ENCODE measurements at regions not wholly inside any gene's neighbourhood (a gene's known extent, or its start where the extent isn't known, plus 50 kb on each side); places are given as distances from the start of the nearest gene placed in this dataset.
"Not testable (repeated sequence)": the region's sequence is repeated elsewhere in the genome, so short reads cannot be mapped to it uniquely, and the experiment has no call there.

GRCh38 chr2:52423111-52423510 is 1344.5 kb upstream of the CHAC2 start:
- Histone ChIP-seq H3K4me3 (no peak overlapping the region), H3K36me3 (no peaks in the 10 kb centered on the region), H3K27me3 (no peaks in the 10 kb centered on the region), H3K9me3 (peaks cover 0 to 11% (median 0%) of the 10 kb centered on the region in 3 donors), H3K4me1 (no peaks in the 10 kb centered on the region), H3K27ac (no peak overlapping the region)
- 86 to 94% methylated on average over 1 of the region's 1 CpG for WGBS, 2 donors (ENCODE audit: low coverage in 1 of 2)
- ATAC-seq = no peak
- TF ChIP-seq POLR2A (IDR thresholded peaks at IDR 0.05) (no peak), EP300 (IDR thresholded peaks at IDR 0.05) (no peak), POLR2AphosphoS5 (IDR thresholded peaks at IDR 0.05) (no peak)
- TF ChIP-seq, protein P1, sequence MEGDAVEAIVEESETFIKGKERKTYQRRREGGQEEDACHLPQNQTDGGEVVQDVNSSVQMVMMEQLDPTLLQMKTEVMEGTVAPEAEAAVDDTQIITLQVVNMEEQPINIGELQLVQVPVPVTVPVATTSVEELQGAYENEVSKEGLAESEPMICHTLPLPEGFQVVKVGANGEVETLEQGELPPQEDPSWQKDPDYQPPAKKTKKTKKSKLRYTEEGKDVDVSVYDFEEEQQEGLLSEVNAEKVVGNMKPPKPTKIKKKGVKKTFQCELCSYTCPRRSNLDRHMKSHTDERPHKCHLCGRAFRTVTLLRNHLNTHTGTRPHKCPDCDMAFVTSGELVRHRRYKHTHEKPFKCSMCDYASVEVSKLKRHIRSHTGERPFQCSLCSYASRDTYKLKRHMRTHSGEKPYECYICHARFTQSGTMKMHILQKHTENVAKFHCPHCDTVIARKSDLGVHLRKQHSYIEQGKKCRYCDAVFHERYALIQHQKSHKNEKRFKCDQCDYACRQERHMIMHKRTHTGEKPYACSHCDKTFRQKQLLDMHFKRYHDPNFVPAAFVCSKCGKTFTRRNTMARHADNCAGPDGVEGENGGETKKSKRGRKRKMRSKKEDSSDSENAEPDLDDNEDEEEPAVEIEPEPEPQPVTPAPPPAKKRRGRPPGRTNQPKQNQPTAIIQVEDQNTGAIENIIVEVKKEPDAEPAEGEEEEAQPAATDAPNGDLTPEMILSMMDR (IDR thresholded peaks at IDR 0.05) = no peak

GRCh38 chr2:52416340-52416739 is 1351.3 kb upstream of the CHAC2 start:
- H3K9me3 ChIP-seq = peaks cover 0 to 11% (median 0%) of the 10 kb centered on the region in 3 donors
- H3K4me1 ChIP-seq = no peaks in the 10 kb centered on the region
- TF ChIP-seq POLR2A (IDR thresholded peaks at IDR 0.05) = no peak
- no peak for TF ChIP-seq POLR2AphosphoS5 (IDR thresholded peaks at IDR 0.05)
- TF ChIP-seq EP300 (IDR thresholded peaks at IDR 0.05) = no peak
- TF ChIP-seq, protein P1 (IDR thresholded peaks at IDR 0.05) = no peak
- no peaks in the 10 kb centered on the region for H3K36me3 ChIP-seq
- H3K27me3 ChIP-seq = no peaks in the 10 kb centered on the region
- ATAC-seq = no peak
- no peak overlapping the region for H3K4me3 ChIP-seq
- H3K27ac ChIP-seq = no peak overlapping the region

- no peaks in the 10 kb centered on the region for H3K27me3 ChIP-seq
- no peaks in the 10 kb centered on the region for H3K36me3 ChIP-seq
- H3K4me1 ChIP-seq = no peaks in the 10 kb centered on the region
- H3K4me3 ChIP-seq = no peak overlapping the region
- WGBS, 2 donors (ENCODE audit: low coverage in 1 of 2) = 41 to 44% methylated on average over 3 of the region's 3 CpGs
- ATAC-seq = no peak
- TF ChIP-seq EP300 (IDR thresholded peaks at IDR 0.05) = no peak
- TF ChIP-seq, protein P1 (IDR thresholded peaks at IDR 0.05) = no peak
- TF ChIP-seq POLR2A (IDR thresholded peaks at IDR 0.05) = no peak
- TF ChIP-seq POLR2AphosphoS5 (IDR thresholded peaks at IDR 0.05) = no peak
- peaks cover 0 to 4% (median 0%) of the 10 kb centered on the region in 3 donors for H3K9me3 ChIP-seq
- no peak overlapping the region for H3K27ac ChIP-seq
Observed at GRCh38 chr2:52414561-52415295, 1352.9 kb upstream of the CHAC2 start.

DNA sequence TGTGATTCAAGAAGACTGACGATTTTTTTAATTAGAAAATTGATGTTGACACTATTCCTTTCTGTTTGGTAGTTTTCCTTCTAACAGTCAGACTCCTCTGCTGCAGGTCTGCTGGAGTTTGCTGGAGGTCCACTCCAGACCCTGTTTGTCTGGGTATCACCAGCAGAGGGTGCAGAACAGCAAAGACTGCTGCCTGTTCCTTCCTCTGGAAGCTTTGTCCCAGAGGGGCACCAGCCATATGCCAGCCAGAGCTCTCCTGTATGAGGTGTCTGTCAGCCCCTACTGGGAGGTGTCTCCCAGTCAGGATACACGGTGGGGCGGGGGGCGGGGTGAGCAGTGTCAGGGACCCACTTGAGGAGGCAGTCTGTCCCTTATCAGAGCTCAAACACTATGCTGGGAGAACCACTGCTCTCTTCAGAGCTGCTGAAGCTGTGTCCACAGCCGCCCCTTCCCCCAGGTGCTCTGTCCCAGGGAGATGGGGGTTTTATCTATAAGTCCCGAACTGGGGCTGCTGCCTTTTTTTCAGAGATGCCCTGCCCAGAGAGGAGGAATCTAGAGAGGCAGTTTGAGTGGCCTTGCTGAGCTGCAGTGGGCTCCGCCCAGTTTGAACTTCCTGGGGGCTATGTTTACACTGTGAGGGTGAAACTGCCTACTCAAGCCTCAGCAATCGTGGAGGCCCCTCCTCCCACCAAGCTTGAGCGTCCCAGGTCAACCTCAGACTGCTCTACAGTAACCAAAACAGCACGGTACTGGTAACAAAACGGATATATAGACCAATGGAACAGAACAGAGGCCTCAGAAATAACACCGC is 1358.1 kb upstream of the CHAC2 start:
- not testable (repeated sequence) for H3K9me3 ChIP-seq, H3K27me3 ChIP-seq, H3K36me3 ChIP-seq, ATAC-seq, H3K4me1 ChIP-seq, H3K27ac ChIP-seq, H3K4me3 ChIP-seq
- WGBS, 2 donors (ENCODE audit: low coverage in 1 of 2) = 89% methylated on average over 4 of the region's 12 CpGs; no CpG with 5 or more reads in 1 of the 2 donors

- WGBS, 2 donors (ENCODE audit: low coverage in 1 of 2) = 40 to 44% methylated on average over 1 of the region's 1 CpG
- Histone ChIP-seq H3K4me1 (no peaks in the 10 kb centered on the region), H3K27me3 (no peaks in the 10 kb centered on the region), H3K36me3 (no peaks in the 10 kb centered on the region), H3K9me3 (no peaks in the 10 kb centered on the region), H3K27ac (no peak overlapping the region), H3K4me3 (no peak overlapping the region)
- ATAC-seq = no peak
- TF ChIP-seq POLR2AphosphoS5 (IDR thresholded peaks at IDR 0.05) = no peak
- no peak for TF ChIP-seq EP300 (IDR thresholded peaks at IDR 0.05)
- no peak for TF ChIP-seq POLR2A (IDR thresholded peaks at IDR 0.05)
- TF ChIP-seq, protein P1 (IDR thresholded peaks at IDR 0.05) = no peak
Observed at GRCh38 chr2:52405980-52406379, 1361.6 kb upstream of the CHAC2 start.
